ENCODE measurements at regions not wholly inside any gene's neighbourhood (a gene's known extent, or its start where the extent isn't known, plus 50 kb on each side); places are given as distances from the start of the nearest gene placed in this dataset.

DNA sequence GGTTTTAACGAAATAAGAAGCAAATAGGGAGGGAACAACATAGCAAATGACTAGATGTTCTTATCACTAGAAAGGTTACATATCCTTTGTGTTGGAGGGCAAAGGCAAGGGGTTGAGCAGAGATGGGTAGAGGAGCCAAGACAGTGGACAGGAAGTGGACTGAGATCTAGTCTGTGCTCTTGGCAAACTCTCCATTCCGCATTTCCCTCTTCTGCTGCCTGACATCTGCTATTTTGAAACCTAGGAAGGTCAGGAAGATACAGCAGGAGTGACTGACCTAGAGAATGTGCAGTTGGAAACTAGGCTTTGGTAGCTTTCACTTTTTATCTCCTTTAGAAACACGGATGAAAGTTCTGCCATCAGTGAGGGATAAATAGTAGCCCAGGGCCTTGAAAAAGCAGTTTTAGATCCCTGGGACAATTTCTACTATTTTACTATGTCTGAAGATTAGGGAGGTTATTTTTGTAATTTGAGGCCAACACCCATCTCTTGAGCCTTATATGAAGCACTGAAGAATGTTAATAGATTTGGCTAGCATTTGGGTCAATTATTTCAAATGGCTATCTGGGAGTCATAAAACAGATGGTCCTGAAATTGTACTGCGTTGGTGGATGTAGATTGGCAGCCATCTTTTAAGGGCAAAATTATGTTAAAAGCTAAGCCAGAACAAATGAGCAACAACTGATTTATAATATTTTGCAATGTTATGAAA is 410.3 kb downstream of the PCNX1 start:
- DNase-seq (ENCODE audit: low spot score) (no peak), ATAC-seq (ENCODE audit: low FRiP score) (no peak)
- TF ChIP-seq, protein P1, sequence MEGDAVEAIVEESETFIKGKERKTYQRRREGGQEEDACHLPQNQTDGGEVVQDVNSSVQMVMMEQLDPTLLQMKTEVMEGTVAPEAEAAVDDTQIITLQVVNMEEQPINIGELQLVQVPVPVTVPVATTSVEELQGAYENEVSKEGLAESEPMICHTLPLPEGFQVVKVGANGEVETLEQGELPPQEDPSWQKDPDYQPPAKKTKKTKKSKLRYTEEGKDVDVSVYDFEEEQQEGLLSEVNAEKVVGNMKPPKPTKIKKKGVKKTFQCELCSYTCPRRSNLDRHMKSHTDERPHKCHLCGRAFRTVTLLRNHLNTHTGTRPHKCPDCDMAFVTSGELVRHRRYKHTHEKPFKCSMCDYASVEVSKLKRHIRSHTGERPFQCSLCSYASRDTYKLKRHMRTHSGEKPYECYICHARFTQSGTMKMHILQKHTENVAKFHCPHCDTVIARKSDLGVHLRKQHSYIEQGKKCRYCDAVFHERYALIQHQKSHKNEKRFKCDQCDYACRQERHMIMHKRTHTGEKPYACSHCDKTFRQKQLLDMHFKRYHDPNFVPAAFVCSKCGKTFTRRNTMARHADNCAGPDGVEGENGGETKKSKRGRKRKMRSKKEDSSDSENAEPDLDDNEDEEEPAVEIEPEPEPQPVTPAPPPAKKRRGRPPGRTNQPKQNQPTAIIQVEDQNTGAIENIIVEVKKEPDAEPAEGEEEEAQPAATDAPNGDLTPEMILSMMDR (IDR thresholded peaks at IDR 0.05) = no peak

DNA sequence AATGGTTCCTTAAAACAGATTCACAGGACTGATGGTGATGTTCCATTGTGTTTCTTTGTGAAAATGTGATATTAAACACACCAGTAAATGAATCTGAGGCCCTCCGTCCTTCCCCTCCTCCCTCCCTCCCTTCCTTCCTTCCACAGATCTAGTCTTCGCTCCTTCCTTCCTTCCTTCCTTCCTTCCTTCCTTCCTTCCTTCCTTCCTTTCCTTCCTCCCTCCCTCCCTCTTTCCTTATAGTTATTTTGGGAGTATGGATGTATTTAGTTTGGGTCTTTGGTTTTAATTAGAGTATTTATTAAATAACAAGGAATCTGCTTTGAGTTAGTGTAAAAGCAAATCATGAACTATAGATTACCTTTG is 410.8 kb downstream of the PCNX1 start:
- ATAC-seq (ENCODE audit: low FRiP score) (no peak), DNase-seq (ENCODE audit: low spot score) (no peak)
- TF ChIP-seq, protein P1 (IDR thresholded peaks at IDR 0.05) = no peak

DNA sequence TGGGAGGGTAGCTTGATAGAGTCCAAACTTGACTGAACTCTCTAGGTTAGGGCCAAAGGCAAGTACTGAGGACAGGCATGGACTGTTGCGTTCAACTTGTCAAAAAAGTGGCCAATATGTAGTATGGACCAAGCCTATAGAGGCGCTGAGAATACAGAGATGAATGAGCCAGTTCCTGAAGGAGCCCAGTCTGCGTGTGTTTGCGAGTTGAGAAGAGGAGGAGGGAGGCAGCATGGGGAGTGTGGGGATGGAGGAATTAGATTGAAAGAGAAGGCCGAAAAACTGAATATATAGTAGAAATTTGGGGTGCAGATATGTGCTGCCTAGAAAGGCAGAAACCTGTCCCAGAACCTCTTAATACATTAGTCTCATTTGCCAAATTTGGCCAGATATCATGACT is 412.4 kb downstream of the PCNX1 start:
- ATAC-seq (ENCODE audit: low FRiP score) = peak; percentile 16
- no peak for DNase-seq (ENCODE audit: low spot score)
- TF ChIP-seq, protein P1 (IDR thresholded peaks at IDR 0.05) = no peak

DNA sequence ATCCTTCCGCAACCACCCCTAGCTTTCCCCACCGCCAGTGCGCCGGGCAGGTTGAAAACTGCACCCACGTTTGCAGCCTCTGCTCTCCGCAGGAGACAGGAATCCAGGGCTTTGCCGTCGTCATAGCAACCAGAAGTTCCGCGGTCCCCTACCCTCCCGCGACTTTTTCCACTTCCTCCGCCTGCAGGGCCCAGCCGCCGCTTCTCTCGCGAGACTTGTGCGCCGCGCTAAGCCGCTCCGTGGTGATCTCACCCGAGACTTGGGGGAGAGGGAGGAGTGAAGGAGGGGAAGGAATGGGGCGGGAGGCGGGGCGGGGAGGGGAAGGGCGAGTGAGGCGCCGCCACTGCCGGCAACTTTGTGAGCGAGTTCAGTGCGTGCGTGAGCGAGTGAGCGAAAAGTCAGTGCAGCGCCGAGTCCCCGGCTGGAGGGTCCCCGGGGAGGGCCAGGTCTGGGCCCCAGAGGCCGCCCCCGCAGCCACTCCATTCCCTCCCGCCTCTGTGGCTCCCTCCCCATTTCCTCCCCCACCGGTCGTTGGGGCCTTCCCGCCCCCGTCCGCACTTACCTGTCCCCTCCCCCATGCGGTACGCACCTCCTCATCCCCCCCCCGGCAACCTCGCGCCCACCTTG is 413.0 kb downstream of the PCNX1 start, which contains the start of gene SIPA1L1:
Gene SIPA1L1, plus strand, starts transcription at position 370 of the 627 bp plus-strand sequence.
- TF ChIP-seq, protein P1 (IDR thresholded peaks at IDR 0.05) = no peak
- ATAC-seq (ENCODE audit: low FRiP score) = peak; percentile 92
- peak; percentile 87 for DNase-seq (ENCODE audit: low spot score)

DNA sequence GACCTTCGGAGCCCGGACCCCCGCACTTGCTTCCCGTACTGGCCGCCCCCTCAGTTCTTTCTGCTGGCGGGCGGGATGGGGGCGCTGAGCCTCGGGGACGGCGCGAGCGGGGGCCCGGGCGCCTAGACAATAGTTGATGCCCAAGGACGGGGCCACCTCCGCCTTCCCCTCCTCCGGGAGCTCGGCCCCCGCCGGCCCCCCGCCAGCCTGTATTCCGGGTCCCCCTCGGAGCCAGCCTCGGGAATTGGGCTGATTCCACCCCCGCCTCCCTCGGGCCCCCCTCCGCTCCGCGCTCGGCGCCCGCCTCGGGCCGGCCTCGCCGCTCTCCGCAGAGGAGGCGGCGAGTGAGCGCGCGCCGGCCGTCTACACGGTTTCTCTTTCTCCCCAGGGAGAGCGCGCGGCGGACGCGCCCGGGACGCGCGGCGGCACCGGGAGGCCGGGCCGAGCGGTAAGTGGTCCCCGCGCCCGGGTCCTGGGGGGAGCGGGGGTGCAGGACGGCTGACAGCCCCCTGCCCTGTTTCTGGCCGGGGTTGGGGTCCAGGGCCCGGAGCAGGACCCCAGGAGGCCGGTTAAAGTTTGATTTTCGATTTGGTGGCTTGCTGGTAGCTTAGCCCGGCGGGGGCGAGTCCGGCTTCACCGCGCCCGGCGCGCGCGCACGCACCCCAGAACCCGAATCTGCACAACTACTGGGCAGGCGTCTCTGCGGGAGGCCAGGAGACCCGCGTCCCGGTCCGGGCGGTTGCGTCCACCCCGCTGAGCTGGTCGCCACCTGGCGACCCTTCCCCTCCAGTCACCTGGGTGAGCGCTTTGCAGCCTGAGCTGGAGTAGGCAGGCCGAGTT is 413.7 kb downstream of the PCNX1 start:
- ATAC-seq (ENCODE audit: low FRiP score) = peak; percentile 65
- DNase-seq (ENCODE audit: low spot score) = no peak
- TF ChIP-seq, protein P1 (IDR thresholded peaks at IDR 0.05) = no peak

DNA sequence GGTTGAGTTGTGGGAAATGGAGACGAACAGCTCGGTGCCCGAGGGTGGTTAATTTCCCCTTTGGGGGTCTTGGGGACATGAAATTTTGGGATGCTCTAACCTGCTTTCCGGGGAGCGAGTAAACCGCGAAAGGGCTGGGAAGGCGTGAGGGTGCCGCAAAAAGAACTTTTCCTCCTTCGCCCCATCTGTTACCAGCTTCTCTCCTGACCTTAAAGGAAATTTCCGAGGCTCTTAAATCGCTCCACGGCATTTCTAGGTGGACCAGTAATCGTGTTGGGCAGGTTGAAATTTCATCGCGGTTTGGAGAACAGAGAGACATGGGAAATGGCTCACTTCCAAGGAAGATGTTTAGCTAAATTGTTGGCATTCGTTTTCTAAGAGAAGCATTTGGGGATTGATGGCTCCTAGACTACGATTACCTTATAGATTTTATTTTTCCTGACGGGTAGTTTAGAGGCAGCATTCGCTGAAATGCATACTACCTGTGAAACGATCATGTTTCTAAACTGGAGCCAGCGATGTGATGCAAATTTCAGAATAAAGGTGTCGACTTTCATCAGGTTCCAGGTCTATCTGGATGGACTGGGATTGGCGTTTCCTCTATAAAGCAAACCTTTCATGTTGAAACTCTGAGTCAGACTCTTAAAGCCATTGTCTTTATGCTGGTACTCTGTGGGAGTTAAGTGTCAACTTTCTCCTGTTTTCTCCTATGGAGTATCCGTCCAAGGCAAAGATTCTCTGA is 414.5 kb downstream of the PCNX1 start:
- no peak for DNase-seq (ENCODE audit: low spot score)

More for the DNA sequence above, 414.5 kb downstream of the PCNX1 start:
- TF ChIP-seq, protein P1 (IDR thresholded peaks at IDR 0.05) = no peak
- no peak for ATAC-seq (ENCODE audit: low FRiP score)
